RCC 7860 (cell line): ENCODE measurements at regions not wholly inside any gene's neighbourhood (a gene's known extent, or its start where the extent isn't known, plus 50 kb on each side); places are given as distances from the start of the nearest gene placed in this dataset.

Experiments
- DNase-seq: peaks from one replicate; pipeline ENCODE4 v3.0.0-alpha.2; 2015; ENCODE audit warnings: low spot score
- FAIRE-seq: peaks from 2 replicates; lab custom pipeline; 2012; peaks lifted over from hg19 to GRCh38; lab: Jason Lieb, UNC

DNA sequence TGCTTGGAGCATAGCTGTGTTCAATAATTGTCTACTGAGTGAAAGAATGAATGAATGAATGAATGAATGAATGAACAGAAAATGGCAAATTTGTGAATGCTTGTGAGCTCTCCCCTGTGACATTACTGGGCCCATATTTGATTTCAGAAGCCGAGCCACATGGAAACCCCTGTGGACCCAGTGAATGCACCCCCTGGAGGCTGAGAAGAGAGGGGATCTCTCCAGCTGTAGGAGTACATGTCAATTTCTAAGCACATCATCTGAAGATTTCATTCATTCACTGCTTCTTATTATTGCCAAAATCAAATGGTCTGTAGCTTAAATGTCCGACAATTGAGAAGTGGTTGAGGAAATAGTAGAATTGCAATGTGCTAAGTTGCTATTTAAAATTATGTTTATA lies 58.3 kb upstream of the DOCK1 start:
- DNase-seq: no peak
- no peak for FAIRE-seq

DNA sequence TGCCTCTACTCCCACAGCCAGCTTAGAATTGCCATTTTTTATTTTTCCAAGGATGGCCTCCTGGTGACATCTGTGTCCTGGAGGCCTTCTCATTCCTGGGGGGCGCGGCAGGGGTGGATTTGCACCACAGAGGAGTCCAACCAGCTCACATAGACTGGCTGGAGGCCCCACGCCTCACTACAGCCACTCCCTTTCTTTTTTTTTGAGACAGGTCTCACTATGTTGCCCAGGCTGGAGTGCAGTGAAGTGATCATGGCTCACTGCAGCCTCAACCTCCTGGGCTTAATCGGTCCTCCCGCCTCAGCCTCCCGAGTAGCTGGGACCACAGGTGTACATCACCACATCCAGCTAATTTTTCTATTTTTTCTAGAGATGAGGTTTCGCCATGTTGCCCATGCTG lies 57.6 kb upstream of the DOCK1 start:
- DNase-seq: no peak
- no peak for FAIRE-seq

DNA sequence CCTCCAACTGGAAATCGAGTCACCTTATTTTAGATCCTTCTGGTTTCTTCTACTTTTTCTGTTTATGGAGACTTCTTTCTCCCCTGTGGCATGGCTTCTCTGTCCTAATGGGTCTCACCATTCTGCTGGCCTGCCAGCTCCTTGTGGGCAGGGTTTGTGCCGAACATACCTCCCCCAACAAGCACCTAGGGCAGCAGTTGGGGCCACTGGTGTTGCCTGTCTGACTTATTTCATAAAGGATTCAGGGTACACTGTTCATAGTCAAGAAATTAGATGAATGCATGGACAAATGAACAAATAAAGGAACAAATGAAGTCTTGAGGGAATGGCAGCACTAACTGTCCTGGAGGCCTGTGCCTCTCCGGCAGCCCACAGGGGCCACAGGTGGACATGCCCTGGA lies 55.6 kb upstream of the DOCK1 start:
- no peak for DNase-seq
- FAIRE-seq: no peak

DNA sequence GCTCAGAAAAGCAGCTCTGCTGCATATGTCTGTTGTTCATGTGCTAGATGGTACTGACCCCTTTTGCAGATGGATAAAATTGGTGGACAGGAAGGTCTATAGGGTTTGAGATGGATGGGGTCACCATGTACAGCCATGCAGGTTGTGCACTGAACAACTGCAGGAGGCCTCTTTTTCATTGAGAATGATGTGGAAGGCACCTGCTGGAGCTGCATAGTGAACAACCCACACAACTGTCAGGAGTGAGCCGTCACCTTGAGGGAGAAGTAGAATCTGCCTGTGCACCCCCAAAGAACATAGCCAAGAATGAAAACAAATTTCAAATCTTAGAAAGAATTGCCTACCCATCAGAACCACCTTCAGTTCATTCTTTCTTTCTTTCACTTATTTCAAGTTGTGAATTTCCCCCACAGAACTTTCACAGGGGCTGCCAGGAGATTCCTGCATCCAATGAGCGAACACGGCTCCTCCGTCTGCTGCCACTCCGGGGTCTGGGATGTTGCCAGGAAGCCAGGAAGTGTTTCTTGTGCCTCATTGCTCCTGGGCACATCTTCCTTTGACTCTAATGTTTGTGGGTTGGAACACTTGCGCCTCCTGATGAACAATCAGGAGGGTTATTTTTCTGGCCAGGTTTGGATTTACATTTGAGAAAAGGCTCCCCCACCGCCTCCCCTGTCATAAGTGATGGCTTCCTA lies 53.7 kb upstream of the DOCK1 start:
- FAIRE-seq (no peak), DNase-seq (no peak)

DNA sequence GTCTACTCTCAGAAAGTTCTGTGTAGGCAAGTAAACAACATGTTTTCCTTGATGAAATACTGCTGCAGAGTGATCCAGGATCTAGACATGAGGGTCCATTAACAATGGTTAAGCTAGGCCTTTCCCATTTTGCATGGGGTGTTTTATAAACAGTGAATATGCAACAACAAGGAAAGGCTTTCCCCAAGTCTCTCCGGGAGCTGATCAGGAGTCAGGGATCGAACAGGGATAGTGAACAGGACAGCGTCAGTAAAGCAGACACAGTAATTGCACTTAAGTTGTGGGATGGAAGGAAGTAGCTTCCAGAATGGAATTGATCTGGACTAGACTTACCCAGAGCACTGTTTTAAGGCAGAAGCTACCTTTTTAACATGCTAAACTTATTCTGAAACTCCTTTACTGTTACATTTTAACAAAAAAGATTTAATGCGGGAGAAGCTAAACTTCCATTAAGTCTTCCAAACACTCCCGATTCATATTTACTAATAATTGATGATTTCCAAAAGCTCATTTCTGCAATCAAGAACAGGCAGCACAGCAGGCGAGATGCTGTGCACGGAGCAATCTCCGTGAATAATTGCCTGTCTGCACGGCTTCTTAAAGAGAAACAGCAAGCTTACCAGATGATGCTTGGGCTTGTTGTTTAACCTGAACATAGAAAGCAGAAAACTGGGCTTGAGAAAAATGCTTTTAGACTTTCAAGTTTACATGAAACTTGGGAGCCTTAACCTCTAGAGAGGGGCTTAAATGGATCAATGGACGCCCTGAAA lies 50.3 kb upstream of the DOCK1 start:
- FAIRE-seq: no peak

More for the DNA sequence above, 50.3 kb upstream of the DOCK1 start:
- no peak for DNase-seq
